Left ventricle myocardium inferior (tissue), 1 donor: ENCODE measurements at regions not wholly inside any gene's neighbourhood (a gene's known extent, or its start where the extent isn't known, plus 50 kb on each side); places are given as distances from the start of the nearest gene placed in this dataset.

Experiments
- DNase-seq: peaks from one replicate; pipeline ENCODE4 v3.0.0-alpha.2; 2020
- H3K27ac ChIP-seq: fragments of 200-600 bp; replicated peaks from 2 replicates; pipeline ENCODE4 v1.8.0; 2021
- H3K27me3 ChIP-seq: fragments of 200-600 bp; 2 replicates; pipeline ENCODE4 v1.8.0; 2021; ENCODE audit warnings: low read depth
- H3K36me3 ChIP-seq: fragments of 200-600 bp; 2 replicates; pipeline ENCODE4 v1.8.0; 2021
- H3K4me1 ChIP-seq: fragments of 200-600 bp; 2 replicates; pipeline ENCODE4 v1.8.0; 2021
- H3K4me3 ChIP-seq: fragments of 200-600 bp; 2 replicates; pipeline ENCODE4 v1.8.0; 2021; ENCODE audit warnings: mild to moderate bottlenecking, moderate library complexity
- H3K9me3 ChIP-seq: fragments of 200-600 bp; replicated peaks from 2 replicates; pipeline ENCODE4 v1.8.0; 2021
- intact Hi-C: fragments of 100-400 bp; cut with micrococcal nuclease; formaldehyde crosslinking; loops from one replicate; pipeline ENCODE4 v1.11.0; 2022
- TF ChIP-seq, protein P1 (sequence below): fragments of 200-600 bp; IDR thresholded peaks from 2 replicates; pipeline ENCODE4 v1.8.0; 2021; ENCODE audit warnings: antibody characterized with exemption, mild to moderate bottlenecking, borderline replicate concordance
- donor health status: DM: no; HTN: yes; CAD: no; lungs with severe emphysema.

DNA sequence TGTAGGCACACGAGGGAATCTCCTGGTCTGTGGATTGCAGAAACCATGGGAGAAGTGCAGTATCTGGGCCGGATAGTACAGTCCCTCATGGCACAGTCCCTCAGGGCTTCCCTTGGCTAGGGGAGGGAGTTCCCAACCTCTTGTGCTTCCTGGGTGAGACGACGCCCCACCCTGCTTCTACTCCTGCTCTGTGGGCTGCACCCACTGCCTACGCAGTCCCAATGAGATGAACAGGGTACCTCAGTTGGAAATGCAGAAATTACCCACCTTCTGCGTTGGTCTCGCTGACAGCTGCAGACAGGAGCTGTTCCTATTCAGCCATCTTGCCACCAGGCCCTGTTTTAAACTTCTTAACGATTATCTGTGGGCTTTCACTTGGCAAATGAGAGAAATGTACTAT, 157.2 kb upstream of the CARD18 start:
- Histone ChIP-seq H3K27me3 (no peaks in the 10 kb centered on the region), H3K36me3 (no peaks in the 10 kb centered on the region), H3K4me3 (no peak overlapping the region), H3K9me3 (peaks cover 6% of the 10 kb centered on the region), H3K4me1 (no peaks in the 10 kb centered on the region), H3K27ac (no peak overlapping the region)
- intact Hi-C loops, result no loop called here
- TF ChIP-seq, protein P1, sequence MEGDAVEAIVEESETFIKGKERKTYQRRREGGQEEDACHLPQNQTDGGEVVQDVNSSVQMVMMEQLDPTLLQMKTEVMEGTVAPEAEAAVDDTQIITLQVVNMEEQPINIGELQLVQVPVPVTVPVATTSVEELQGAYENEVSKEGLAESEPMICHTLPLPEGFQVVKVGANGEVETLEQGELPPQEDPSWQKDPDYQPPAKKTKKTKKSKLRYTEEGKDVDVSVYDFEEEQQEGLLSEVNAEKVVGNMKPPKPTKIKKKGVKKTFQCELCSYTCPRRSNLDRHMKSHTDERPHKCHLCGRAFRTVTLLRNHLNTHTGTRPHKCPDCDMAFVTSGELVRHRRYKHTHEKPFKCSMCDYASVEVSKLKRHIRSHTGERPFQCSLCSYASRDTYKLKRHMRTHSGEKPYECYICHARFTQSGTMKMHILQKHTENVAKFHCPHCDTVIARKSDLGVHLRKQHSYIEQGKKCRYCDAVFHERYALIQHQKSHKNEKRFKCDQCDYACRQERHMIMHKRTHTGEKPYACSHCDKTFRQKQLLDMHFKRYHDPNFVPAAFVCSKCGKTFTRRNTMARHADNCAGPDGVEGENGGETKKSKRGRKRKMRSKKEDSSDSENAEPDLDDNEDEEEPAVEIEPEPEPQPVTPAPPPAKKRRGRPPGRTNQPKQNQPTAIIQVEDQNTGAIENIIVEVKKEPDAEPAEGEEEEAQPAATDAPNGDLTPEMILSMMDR, result no peak
- DNase-seq, result no peak

DNA sequence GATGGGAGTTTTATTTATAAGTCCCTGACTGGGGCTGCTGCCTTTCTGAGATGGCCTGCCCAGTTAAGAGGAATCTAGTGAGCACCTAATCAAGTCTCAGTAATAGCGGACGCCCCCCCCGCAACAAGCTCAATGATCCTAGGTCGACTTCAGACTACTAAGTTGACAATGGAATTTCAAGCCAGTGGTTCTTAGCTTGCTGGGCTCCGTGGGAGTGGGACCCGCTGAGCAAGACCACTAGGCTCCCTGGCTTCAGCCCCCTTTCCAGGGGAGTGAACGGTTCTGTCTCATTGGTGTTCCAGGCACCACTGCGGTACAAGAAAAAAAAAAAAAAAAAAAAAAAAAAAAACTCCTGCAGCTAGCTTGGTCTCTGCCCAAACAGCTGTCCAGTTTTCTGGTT, 156.8 kb upstream of the CARD18 start:
- TF ChIP-seq, protein P1, result no peak
- no peak for DNase-seq
- intact Hi-C loops, result no loop called here
- no peaks in the 10 kb centered on the region for H3K4me1 ChIP-seq
- peaks cover 6% of the 10 kb centered on the region for H3K9me3 ChIP-seq
- no peaks in the 10 kb centered on the region for H3K27me3 ChIP-seq
- no peak overlapping the region for H3K4me3 ChIP-seq
- no peak overlapping the region for H3K27ac ChIP-seq
- H3K36me3 ChIP-seq, result no peaks in the 10 kb centered on the region

DNA sequence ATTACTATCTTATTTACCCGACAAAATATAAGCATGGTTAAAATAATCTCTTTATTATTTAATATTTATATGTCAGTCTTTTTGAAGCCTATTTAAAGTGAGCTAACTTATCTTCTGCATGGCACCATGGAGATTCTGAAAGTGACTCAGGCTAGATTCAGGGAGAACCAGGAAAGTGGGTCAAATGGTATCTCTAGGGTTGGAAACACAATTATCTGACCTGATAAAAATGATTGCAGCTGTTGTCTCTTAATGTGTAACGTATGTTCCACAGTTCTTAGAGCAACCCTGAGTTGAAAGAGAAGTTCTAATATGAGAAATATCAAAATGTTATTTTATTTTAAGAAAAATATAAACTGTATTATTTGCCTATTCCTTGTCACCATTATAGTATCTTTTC, 143.1 kb upstream of the CARD18 start:
- intact Hi-C loops, result no loop called here
- Histone ChIP-seq H3K27me3 (no peaks in the 10 kb centered on the region), H3K4me3 (no peak overlapping the region), H3K27ac (no peak overlapping the region), H3K9me3 (no peaks in the 10 kb centered on the region), H3K36me3 (no peaks in the 10 kb centered on the region), H3K4me1 (no peaks in the 10 kb centered on the region)
- DNase-seq, result no peak
- TF ChIP-seq, protein P1, result no peak

DNA sequence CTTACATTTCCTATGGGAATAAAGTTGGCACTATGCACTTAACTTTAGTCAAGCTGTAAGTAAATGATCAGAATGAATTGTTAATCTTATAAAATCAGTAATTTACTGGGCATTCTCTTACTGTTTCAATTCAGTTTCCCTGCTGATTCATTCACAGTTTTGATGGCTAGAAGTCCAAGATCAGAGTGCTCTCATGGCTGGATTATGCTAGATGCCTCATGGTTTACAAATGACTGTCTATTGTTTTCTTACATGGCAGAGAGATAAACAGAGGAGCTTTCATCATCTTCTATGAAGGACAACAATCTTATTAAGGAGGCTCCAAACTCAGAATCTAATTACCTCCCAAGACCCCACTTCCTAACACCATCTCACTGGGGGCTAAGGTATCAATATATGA, 135.1 kb upstream of the CARD18 start:
- H3K27me3 ChIP-seq, result no peaks in the 10 kb centered on the region
- TF ChIP-seq, protein P1, result no peak

DNA sequence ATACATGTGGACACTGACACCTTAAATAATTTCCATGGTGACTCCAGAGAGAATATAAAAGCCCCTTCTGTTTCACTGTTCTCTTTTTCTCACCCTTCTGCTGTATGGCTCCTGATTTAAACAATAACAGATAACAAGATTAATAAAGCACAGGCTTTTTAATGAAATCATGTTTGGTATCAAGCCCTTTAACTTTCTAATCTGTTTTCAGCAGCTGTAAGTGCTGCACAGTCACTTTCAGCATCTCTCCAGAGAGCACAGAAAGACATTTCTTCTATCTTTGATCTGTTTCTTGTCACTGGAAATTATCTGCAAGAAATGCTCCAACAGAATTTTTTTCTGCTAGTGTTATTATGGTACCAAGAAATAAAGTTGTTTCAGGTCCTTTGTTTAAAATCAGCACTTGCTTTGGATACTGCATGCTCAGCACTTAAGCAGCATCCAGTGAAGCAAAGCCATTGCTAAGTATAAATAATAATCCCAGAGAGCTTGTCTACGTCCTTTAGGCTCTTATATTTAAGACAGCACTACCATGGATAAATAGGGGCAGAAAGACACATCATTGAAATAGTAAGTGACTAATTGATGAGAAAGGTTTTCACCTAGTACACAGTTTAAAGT, 134.2 kb upstream of the CARD18 start:
- TF ChIP-seq, protein P1, result no peak
- Histone ChIP-seq H3K36me3 (no peaks in the 10 kb centered on the region), H3K27ac (no peak overlapping the region), H3K4me3 (no peak overlapping the region), H3K9me3 (peaks cover 7% of the 10 kb centered on the region), H3K4me1 (no peaks in the 10 kb centered on the region), H3K27me3 (no peaks in the 10 kb centered on the region)
- intact Hi-C loops, result no loop called here
- no peak for DNase-seq

More for the DNA sequence above, 135.1 kb upstream of the CARD18 start:
- Histone ChIP-seq H3K4me1 (no peaks in the 10 kb centered on the region), H3K9me3 (peaks cover 7% of the 10 kb centered on the region), H3K27ac (no peak overlapping the region), H3K36me3 (no peaks in the 10 kb centered on the region), H3K4me3 (no peak overlapping the region)
- no peak for DNase-seq
- intact Hi-C loops, result no loop called here
